H4 (cell line): ENCODE measurements at regions not wholly inside any gene's neighbourhood (a gene's known extent, or its start where the extent isn't known, plus 50 kb on each side); places are given as distances from the start of the nearest gene placed in this dataset.
A peak's percentile ranks its signal among the peaks of the same experiment; 100 is the strongest.

Experiments used
- DNase-seq: peaks from one replicate; pipeline ENCODE4 v3.0.0-alpha.2; 2015; ENCODE audit warnings: low spot score

DNA sequence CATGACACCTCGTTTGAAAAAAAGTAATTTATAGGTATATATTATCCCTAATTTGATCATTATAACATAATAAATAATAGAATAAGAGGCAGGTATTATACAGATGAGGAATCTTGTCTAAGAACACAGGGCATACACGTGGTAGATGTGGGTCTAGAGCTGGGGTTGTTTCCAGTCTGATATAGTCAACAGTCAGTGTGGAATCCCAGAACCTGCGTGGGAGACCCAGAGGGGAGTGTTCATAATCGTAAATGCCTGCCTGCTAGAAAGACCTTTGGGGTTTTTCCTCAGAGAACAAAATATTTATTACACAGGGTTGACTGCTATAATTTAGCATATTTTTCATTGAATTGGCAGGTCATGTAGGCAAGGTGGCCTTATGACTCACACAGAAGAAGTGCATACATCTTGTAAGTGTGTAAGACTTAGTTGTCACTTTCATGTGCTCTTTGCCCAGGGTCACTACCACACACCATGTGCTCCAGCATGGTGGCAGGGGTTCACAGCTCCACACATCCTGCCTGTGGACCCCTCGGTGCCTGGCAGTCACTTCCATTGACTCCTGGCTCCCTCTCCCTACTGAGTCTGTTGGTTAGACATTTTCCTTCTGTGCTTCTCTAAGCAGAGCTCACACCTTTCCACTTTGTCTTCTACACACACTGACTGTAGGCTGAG lies 94.9 kb upstream of the IKZF1 start:
- DNase-seq: no peak

DNA sequence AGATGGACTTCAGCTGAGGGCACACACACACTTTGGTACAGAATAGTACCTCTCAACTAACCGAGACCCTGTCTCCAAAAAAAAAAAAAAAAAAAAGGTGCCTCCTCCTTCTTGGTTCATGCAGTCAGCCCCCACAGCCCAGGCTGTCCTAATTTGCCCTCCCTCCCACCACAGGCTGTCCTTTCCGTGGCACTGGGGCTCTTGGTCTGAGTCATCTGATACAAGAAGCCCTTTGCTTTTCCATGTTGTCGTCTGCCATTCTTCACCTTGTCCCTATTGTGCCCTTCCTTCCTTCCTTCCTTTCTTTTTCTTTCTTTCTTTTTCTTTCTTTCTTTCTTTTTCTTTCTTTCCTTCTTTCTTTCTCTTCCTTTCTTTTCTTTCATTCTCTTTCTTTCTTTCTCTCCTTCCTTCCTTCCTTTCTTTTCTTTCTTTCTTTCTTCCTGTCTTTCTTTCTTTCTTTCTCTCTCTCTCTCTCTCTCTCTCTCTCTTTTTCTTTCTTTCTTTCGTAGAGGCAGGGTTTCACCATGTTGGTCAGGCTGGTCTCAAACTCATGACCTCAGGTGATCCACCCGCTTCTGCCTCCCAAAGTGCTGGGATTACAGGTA lies 96.0 kb upstream of the IKZF1 start:
- no peak for DNase-seq

GRCh38 chr7:50207686-50208255 lies 96.7 kb upstream of the IKZF1 start:
- DNase-seq: no peak

DNA sequence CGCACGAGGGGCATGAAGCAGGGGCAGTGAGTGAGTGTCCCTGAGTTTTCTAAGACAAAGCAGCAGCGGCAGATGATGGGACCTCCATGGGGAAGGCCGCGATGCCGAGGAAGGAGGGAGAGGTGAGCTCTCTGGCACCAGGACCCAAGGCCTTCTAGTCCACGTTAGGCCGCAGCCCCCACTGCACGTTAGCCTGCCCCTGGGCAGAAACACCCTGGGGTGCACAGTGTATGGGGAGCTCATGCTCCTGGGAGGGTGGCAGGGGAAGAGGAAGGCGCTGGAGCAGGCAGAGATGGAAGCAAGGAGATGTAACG lies 97.3 kb upstream of the IKZF1 start:
- no peak for DNase-seq

- DNase-seq: no peak
These were observed 97.9 kb upstream of the IKZF1 start for GRCh38 chr7:50206453-50207250.

DNA sequence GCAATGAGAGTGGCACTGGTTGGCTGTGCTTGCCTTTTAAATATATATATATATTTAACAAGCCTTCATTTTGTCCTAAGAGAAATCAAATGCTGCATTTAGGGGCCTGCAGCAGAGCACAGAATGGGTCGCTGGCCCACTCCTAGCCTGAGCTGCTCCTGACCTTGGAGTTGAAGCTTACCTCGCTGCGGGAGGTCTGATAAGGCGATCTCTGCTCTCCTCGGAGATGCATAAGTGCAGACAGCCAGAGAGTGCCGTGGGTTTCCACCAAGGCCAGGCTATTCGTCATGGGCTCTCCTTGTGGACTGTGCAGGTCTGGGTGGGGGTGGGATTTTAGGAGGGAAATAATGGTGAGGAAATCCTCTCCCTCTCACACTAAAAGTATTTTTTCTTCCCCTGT lies 99.5 kb upstream of the IKZF1 start:
- DNase-seq: no peak

GRCh38 chr7:50204581-50204980 lies 99.9 kb upstream of the IKZF1 start:
- no peak for DNase-seq

GRCh38 chr7:50203521-50203920 lies 101.0 kb upstream of the IKZF1 start:
- DNase-seq: no peak

DNA sequence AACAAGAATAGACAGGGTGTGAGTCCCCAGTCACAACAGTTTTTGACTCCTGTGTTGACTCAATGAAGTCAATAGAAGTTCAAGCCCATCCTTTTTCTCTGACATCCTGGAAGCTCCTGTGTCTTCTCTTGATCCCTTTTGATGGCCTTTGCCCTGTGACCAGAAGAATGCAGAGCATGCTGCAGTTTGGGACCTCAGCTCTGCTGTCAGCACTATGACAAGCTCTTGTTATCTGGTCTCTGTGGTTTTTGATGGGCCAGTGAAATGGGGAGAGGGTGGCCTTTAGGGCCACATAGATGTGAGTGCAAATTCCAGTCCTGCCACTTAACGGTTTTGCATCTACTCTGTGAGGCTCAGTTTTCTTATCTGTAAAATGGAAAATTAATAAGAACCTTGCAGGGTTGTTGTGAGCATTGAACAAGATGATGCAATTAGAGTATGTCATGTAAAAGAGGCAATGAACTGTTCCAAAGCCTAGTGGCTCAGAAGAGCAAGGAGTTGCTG lies 102.4 kb upstream of the IKZF1 start:
- DNase-seq: no peak

GRCh38 chr7:50199824-50200223 lies 104.7 kb upstream of the IKZF1 start:
- no peak for DNase-seq

DNA sequence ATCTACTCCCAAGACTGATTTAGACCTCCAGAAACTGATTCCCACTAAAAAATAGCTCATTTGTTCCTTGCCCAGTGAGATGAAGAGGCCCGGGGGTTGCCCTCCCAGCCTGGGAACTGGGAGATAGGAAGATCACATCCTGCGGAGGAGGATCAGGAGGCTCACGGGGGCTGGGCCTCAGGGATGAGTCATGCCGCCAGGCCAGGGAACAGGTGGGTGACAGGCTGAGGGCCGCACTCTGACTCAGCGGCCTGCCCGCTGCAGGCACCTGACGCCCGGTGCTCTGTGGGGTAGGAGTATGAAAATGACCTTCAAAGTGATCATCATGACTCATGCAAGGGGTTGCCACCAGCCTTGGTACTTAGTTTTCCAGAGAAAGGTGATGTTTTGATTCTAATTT lies 104.5 kb upstream of the ZPBP start:
- peak; percentile 46 for DNase-seq

GRCh38 chr7:50196719-50197118 lies 103.7 kb upstream of the ZPBP start:
- DNase-seq: no peak

GRCh38 chr7:50190776-50191175 lies 97.7 kb upstream of the ZPBP start:
- DNase-seq: no peak

DNA sequence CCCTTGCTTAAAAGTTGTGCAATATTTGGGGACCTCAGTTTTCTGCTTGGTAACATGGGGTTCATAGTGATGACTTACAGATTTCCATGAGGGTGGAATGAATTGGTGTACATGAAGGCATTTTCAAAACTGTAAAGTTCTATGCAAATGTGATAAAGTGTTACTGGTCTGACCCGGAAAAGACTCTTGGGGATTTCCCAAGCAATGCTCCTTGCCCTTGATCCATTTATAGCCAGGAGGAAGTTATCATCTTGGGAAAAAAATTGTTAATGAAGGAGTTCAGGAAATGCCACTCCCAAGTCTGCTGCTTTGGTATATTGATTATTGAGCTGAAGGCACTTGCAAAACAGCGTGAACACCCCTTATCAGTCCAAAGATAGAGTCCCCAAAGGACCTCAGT lies 96.3 kb upstream of the ZPBP start:
- DNase-seq: no peak

GRCh38 chr7:50185951-50186682 lies 93.1 kb upstream of the ZPBP start:
- no peak for DNase-seq

GRCh38 chr7:50185208-50185607 lies 92.2 kb upstream of the ZPBP start:
- DNase-seq: no peak

DNA sequence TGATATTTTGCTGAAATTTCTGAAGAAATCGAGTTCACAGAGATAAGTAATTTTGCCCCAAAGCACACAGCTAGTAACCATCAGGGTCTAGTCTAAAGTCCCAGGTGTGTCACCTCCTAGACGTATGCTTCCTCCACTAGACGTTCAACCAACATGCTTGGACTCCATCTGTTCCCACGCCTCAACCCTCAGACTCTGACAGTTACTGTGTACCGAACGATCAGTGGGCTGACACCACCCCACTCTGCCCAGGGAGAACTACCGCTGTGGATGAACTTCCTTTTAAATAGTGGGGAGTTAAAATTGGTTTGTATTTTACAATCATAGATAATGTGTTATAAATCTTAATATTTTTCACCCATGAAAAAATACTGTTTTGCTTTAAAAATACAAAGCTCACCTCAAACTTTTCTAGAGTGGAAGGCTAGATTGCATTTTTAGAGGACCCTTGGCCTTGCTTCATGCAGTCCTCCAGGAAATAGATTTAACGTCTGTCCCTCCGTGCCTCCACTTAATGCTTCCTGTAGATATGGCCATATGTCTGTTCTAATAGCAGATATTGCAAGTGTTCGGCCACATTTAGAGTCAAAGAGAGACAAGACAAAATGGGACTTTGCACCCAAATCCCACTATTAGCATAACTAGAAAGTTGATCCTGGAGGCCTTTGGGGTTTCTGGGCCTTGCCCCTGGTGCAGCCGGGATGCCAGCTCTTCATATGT lies 91.4 kb upstream of the ZPBP start:
- DNase-seq: no peak

GRCh38 chr7:50182759-50183158 lies 89.7 kb upstream of the ZPBP start:
- DNase-seq: peak; percentile 35

- DNase-seq: no peak
These were observed 88.0 kb upstream of the ZPBP start for GRCh38 chr7:50181081-50181480.

DNA sequence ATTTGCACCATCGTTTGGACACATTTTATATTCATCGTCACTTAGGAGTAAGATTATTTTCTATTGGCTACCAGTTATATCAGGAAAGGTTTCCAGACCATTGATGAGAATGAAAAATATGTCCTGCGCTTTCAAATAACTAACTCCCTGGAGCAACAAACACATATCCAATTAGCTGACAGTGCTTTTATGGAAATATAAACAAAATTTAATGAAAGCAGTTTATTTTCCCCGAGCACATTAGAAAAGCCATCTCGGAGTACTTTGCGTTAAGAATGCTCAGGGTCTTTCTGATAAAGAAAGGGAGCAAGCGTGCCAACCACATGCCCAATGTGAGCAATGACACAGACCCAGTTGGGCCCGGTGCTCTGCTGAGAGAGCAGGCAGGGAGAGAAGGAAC lies 85.1 kb upstream of the ZPBP start:
- no peak for DNase-seq

DNA sequence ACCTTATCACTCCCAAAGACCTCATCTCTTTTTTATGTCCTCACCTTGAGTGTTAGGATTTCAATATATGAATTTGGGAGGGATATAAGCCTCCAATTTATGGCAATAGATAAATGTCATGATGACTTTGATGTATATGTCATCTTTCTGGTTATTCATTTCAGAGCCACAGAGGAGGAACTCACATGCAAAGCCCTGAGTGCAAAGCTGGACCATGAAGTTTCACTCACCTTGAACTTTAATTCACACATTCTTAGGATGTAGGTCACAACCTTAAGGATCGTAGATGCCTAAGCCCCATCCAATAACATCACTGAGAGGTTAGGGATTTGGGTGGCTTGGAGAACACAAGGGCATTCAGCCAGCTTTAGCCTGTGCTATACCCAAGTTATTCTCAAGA lies 81.9 kb upstream of the ZPBP start:
- no peak for DNase-seq
